HG03196 (cell line): ENCODE measurements at regions not wholly inside any gene's neighbourhood (a gene's known extent, or its start where the extent isn't known, plus 50 kb on each side); places are given as distances from the start of the nearest gene placed in this dataset.

Experiments
- ATAC-seq: cut with Tn5 transposase; IDR thresholded peaks from one replicate; pipeline ENCODE4 v1.9.1; 2021; ENCODE audit not compliant: unreplicated experiment

- ATAC-seq: no peak
Observed at GRCh38 chr3:84039099-84039498, 919.7 kb upstream of the CADM2 start.

DNA sequence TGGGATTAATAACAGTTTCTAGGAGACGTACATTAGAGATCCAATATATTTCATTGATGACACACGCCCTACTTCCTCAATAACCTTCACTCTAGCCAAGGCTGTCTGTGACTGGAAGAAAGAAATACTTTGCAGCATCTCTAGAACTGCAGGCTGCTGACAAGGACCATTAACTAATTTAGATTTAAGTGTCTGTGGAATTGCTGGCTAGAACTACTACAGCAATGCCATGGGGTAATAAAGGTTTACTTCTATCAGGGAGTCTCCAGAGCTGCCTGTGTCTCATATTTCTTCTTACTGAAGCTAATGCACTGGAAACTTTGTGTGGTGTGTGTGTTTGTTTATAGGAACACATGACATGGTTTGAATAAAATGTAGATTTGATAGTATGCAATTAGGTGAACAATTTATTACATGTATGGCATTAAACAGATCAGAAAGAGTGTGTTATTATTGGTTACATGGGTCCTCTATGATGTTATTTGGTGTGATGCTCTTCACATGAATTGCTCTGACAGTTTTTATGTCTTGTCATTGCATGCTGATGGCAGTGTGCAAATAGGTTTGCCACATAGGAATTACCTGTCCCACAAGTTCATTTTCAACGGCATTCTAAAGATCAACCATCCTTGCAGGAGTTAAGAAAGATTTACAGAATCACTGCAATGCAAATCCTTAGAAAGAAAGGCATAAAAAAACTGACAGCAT is 916.2 kb upstream of the CADM2 start:
- no peak for ATAC-seq

GRCh38 chr3:84066915-84067314 is 891.9 kb upstream of the CADM2 start:
- no peak for ATAC-seq

DNA sequence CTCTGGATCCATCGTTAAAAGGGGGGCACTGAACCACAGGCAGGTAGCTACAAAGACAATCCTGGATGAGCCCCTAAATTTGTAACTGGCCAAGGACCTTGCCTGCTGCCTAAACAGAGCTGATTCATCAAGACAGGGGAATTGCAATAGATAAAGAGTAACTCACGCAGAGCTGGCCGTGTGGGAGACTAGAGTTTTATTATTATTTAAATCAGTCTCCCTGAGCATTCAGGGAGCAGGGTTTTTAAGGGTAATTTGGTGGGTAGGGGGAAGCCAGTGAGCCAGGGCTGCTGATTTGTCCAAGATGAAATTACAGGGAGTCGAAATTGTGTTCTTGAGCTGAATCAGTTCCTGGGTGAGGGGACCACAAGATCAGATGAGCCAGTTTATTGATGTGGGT is 885.1 kb upstream of the CADM2 start:
- no peak for ATAC-seq

- ATAC-seq: no peak
Observed at GRCh38 chr3:84074767-84075166, 884.0 kb upstream of the CADM2 start.

DNA sequence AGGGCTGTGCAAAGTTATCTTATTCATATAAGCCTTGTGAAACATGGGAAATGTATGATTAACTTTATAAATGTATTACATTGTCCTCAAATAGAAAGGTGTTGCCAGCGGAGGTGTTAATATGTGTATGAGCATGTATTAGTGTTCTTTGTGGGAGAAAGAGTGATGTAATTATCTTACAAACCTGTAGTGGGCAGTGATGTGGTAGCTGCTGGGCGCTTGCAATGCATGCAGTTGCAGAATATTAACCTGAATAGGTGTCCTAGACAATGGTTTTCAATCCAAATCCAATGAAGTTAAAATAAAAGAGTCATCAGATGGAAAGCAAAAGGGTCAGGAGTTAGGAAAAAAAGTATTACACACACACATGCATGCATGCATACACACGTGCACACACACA is 881.3 kb upstream of the CADM2 start:
- ATAC-seq: no peak

DNA sequence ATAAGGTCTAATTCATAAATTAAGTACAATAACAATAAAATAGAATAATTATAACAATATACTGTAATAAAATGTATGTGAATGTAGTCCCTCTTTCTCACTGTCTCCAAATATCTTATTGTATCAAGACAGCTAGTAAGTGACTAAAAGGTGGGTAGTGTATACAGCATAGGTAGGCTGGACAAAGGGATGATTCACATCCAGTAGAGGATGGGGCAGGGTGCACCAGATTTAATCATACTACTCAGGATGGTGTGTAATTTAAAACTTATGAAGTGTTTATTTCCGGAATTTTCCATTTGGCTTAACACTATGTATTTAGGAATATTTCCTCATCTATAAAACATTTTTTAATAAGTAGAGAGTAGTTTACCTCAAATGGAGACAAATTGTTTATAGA is 876.1 kb upstream of the CADM2 start:
- ATAC-seq: no peak

GRCh38 chr3:84092907-84093306 is 865.9 kb upstream of the CADM2 start:
- no peak for ATAC-seq

- no peak for ATAC-seq
Observed at GRCh38 chr3:84096188-84096587, 862.6 kb upstream of the CADM2 start.

DNA sequence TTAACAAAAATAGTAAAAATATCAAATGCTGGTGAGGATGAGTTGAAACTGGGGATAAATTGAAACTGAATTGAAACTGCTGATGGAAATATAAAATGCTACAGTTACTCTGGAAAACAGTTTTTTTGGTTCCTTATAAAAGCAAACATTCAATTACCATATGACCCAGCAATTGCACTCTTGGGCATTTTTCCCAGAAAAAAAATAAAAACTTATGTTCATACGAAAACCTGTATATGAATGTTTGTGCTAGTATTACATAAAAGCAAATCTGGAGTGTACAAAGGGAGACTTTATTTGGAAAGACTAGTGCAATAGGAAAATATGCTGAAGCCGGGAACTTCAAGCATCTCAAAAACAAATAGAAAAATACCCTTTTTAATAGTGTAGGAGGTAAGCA is 857.9 kb upstream of the CADM2 start:
- no peak for ATAC-seq

DNA sequence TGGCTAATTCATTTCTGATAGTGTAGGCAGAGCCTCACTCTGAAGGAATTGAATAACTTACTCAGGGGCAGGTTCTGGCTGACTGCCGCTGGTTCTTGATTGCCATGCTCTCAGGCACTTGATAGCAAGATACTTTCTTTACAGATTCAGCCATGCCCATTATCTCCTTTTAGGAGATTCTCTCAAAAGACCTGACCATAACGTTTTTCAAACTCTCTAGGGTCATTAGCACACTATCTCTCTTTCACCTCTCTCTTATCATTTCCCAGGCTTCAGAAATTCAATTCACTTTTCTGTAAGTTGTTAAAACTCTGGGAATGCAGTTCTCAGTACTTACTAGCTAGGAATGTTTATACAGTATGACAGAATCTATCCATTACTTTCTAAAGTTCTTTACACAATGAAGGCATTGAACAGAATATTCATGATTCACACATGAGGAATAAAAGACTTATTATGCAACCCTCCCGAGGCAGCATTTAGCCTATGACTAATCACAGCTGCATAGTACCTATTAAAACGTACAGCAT is 850.3 kb upstream of the CADM2 start:
- no peak for ATAC-seq

GRCh38 chr3:84109911-84110310 is 848.9 kb upstream of the CADM2 start:
- no peak for ATAC-seq

DNA sequence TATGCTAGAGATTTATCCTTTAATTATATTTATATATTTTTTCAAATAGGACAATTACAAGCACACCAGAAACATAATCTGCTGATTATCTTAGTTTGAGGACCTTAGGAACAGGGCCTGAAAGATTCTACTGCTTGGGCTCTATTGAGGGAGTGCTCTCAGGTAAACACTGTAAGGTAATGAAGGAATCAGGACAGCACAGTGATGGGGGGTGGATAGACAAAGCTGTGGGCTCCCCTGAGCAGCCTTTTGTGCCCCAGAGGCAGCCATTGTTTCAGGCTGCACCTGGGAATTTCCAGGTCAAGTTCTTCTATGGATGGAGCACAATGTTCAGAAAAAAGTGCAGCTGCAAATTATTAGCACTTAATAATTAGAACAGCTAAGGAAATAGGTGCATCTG is 848.0 kb upstream of the CADM2 start:
- ATAC-seq: no peak

GRCh38 chr3:84125201-84125721 is 833.5 kb upstream of the CADM2 start:
- no peak for ATAC-seq

DNA sequence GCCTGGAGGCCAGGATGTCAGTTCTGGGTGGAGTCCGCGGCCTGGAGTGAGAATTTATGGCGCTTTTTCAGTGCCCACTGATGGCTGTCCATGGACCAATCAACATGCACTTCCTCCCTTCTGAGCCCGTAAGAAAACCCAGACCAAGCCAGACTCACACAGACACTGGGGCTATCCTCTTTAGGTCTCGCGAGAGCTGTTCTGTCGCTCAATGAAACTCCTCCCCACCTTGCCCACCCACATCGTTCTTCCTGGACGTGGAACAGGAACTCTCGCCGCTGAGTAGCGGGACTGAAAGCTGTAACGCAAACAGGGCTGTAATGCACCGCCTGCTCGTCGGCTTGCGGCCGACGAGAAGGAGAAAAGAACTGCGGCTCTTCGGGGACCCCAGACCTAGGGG is 833.0 kb upstream of the CADM2 start:
- ATAC-seq: no peak

DNA sequence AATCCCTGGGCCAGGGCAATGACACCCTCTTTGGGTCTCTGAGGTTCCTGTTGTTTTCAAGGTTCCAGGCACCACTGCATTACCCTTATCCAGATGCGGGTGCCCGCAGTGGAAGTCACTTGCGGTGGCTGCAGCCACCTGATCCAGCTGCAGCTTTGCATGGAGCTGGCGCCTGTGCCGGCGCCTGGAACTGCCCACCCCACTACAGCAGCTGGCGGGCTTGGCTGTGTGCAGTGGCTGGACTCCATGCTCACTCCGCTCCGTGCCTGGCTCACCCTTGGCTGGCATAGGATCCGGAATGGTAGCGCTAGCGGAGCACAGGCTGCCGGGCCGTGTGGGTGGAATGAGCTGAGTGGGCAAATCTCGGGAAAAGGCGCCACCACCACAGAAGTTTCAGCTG is 832.6 kb upstream of the CADM2 start:
- ATAC-seq: no peak

- ATAC-seq: no peak
Observed at GRCh38 chr3:84128024-84128423, 830.8 kb upstream of the CADM2 start.

- no peak for ATAC-seq
Observed at GRCh38 chr3:84136425-84136824, 822.4 kb upstream of the CADM2 start.

GRCh38 chr3:84140631-84141030 is 818.2 kb upstream of the CADM2 start:
- no peak for ATAC-seq

GRCh38 chr3:84141571-84141970 is 817.2 kb upstream of the CADM2 start:
- ATAC-seq: no peak

DNA sequence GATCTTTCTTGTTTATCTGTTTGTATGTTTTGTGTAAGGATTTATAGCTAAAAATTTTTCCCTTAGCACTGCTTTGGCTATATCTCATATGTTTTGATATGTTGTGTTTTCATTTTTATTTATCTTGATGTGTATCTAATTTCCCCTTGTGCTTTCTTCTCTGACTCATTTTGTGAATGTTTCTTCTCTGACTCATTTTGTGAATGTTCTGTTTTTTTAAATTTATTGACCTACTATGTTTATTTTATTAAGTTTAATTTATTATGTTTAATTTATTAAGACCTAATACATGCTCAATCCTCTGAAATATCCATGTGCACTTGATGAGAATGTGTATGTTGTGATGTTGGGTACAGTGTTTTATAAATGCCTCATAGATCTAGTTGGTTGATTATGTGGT is 793.5 kb upstream of the CADM2 start:
- no peak for ATAC-seq

- ATAC-seq: no peak
Observed at GRCh38 chr3:84175449-84175848, 783.3 kb upstream of the CADM2 start.

DNA sequence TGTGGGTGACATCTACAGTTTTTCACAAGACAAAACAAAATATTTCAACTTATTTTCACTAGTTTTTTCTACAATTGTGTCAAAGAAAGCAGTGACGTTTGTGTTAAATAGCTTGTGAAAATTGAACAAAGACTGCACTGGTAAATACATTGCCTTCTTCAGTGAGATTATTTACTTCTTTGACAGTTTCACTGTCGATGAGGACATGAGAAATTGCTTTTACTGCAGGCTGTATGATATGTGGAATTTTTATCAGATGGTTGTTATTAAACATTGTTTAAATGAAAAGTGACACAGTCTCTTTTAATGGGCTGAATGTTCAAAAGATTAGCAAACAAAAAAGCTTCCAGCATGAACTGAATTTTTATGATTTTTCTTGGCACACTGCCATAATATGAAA is 773.9 kb upstream of the CADM2 start:
- ATAC-seq: no peak
